IPS DF 4.7 (cell line): ENCODE measurements at regions not wholly inside any gene's neighbourhood (a gene's known extent, or its start where the extent isn't known, plus 50 kb on each side); places are given as distances from the start of the nearest gene placed in this dataset.

Source experiments
- DNase-seq: peaks from one replicate; pipeline ENCODE4 v3.0.0-alpha.2; 2013; ENCODE audit warnings: low spot score; ENCODE audit errors: extremely low read depth

- no peak for DNase-seq
Observed at GRCh38 chr17:79137789-79138165, 63.2 kb downstream of the ENGASE start.

DNA sequence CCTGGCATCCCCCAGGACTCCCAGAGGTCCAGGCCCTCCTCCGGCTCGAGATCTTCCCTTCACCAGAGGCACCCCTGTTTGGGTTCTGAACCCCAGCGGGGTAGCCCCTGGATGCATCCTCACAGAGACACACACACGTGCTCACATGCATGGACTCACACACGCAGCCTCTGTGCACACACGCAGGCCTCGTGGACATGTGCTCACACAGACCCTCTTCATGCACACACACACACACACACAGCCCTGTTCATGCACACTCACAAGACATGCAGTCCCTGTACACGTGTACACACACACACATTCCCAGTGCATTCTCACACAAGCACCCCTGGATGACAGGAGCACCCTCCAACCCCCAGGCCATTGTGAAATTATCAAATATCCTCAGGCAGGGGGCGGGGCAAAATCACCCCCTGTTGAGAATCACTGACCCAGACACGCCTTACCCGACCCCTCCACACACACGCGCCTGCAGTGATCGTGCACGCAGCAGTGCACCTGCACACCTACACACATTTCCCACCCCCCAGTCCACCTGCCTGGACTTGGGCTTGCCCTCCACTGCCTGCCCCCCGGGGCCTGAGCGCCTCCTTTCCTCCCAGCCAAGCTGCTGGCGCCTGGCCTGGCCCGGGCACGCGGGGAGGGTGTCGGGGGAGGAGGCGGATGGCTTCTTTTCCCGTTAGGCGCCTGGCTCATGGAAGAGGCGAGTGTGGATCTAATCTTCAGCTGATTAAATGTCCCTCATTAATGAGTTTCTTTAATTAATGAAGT, 62.6 kb downstream of the ENGASE start:
- DNase-seq: no peak

- DNase-seq: no peak
Observed at GRCh38 chr17:79136596-79136995, 62.0 kb downstream of the ENGASE start.
